ENCODE measurements at regions not wholly inside any gene's neighbourhood (a gene's known extent, or its start where the extent isn't known, plus 50 kb on each side); places are given as distances from the start of the nearest gene placed in this dataset.

GRCh38 chr2:133766164-133766832 lies 198.0 kb upstream of the NCKAP5 start:
- no peak for DNase-seq
- no peaks in the 10 kb centered on the region for H3K4me1 ChIP-seq
- intact Hi-C loops (cut with DNase I): no loop called here
- H3K4me3 ChIP-seq: no peak overlapping the region
- H3K27ac ChIP-seq: no peak overlapping the region
- H3K27me3 ChIP-seq (ENCODE audit: insufficient read depth in 3 of 3, low read length in 2 of 3): no peaks in the 10 kb centered on the region
- no peaks in the 10 kb centered on the region for H3K36me3 ChIP-seq (ENCODE audit: insufficient read depth in 1 of 2, low read depth in 1 of 2)
- TF ChIP-seq CTCF (IDR thresholded peaks at IDR 0.05): no peak
- no peaks in the 10 kb centered on the region for H3K9me3 ChIP-seq
- ATAC-seq: no peak

GRCh38 chr2:133768256-133768655 lies 200.0 kb upstream of the NCKAP5 start:
- Histone ChIP-seq H3K4me1 (no peaks in the 10 kb centered on the region), H3K27ac (no peak overlapping the region), H3K36me3 (ENCODE audit: insufficient read depth in 1 of 2, low read depth in 1 of 2) (no peaks in the 10 kb centered on the region), H3K4me3 (no peak overlapping the region), H3K27me3 (ENCODE audit: insufficient read depth in 3 of 3, low read length in 2 of 3) (no peaks in the 10 kb centered on the region), H3K9me3 (no peaks in the 10 kb centered on the region)
- intact Hi-C loops (cut with DNase I): no loop called here
- DNase-seq (no peak), ATAC-seq (no peak)
- WGBS, 3 donors: 55 to 64% (median 62%) methylated on average over 2 of the region's 2 CpGs
- TF ChIP-seq CTCF (IDR thresholded peaks at IDR 0.05): no peak

GRCh38 chr2:133768658-133769435 lies 200.6 kb upstream of the NCKAP5 start:
- no peaks in the 10 kb centered on the region for H3K36me3 ChIP-seq (ENCODE audit: insufficient read depth in 1 of 2, low read depth in 1 of 2)
- H3K27me3 ChIP-seq (ENCODE audit: insufficient read depth in 3 of 3, low read length in 2 of 3): no peaks in the 10 kb centered on the region
- no peaks in the 10 kb centered on the region for H3K9me3 ChIP-seq
- ATAC-seq (no peak), DNase-seq (no peak)
- H3K27ac ChIP-seq: no peak overlapping the region
- no peaks in the 10 kb centered on the region for H3K4me1 ChIP-seq
- H3K4me3 ChIP-seq: no peak overlapping the region
- intact Hi-C loops (cut with DNase I): no loop called here
- no peak for TF ChIP-seq CTCF (IDR thresholded peaks at IDR 0.05)
- WGBS, 3 donors: 86 to 88% (median 87%) methylated on average over 6 of the region's 6 CpGs

- ATAC-seq: peak in 2 of 4 donors; percentile 41 to 44
- Histone ChIP-seq H3K9me3 (no peaks in the 10 kb centered on the region), H3K4me3 (no peak overlapping the region), H3K4me1 (no peaks in the 10 kb centered on the region), H3K36me3 (ENCODE audit: insufficient read depth in 1 of 2, low read depth in 1 of 2) (no peaks in the 10 kb centered on the region), H3K27ac (no peak overlapping the region), H3K27me3 (ENCODE audit: insufficient read depth in 3 of 3, low read length in 2 of 3) (no peaks in the 10 kb centered on the region)
- no peak for DNase-seq
- no peak for TF ChIP-seq CTCF (IDR thresholded peaks at IDR 0.05)
- WGBS, 3 donors: 17 to 34% (median 33%) methylated on average over 2 of the region's 2 CpGs
- intact Hi-C loops (cut with DNase I): no loop called here
Observed at GRCh38 chr2:133773854-133774653, 205.8 kb upstream of the NCKAP5 start.

Measured in psoas muscle (tissue), 7 donors.